GM12878 (cell line): ENCODE measurements at regions not wholly inside any gene's neighbourhood (a gene's known extent, or its start where the extent isn't known, plus 50 kb on each side); places are given as distances from the start of the nearest gene placed in this dataset.

Experiments used
- ATAC-seq: fragments of 200-7000 bp; cut with Tn5 transposase; 3 replicates; pipeline ENCODE4 v1.9.1; 2020; ENCODE audit warnings: mild to moderate bottlenecking, moderate library complexity
- BruUV-seq: library from RNA; stranded (reverse); fragments of 400-500 nt; replicated peaks from 2 replicates; lab custom pipeline; 2021; lab: Mats Ljungman, UMichigan
- CTCF ChIA-PET: fragments of 300-600 bp; sonication (Branson Sonifier 250); formaldehyde crosslinking; extraction: SDS; loops from one replicate; lab custom pipeline; 2021; ENCODE audit warnings: inconsistent platforms; lab: Yijun Ruan, JAX
- POLR2A ChIA-PET: fragments of 350-600 bp; formaldehyde crosslinking; extraction: SDS; loops from one replicate; lab custom pipeline; 2021; ENCODE audit warnings: inconsistent platforms; lab: Charles Lee
- RAD21 ChIA-PET: fragments of 300-600 bp; sonication (Branson Sonifier 250); formaldehyde crosslinking; loops from one replicate; lab custom pipeline; 2023; ENCODE audit warnings: antibody characterized with exemption; ENCODE audit not compliant: unreplicated experiment; lab: Charles Lee
- SMC1A ChIA-PET: fragments of 300-600 bp; sonication (Branson Sonifier 250); formaldehyde crosslinking; loops from one replicate; lab custom pipeline; 2023; ENCODE audit not compliant: unreplicated experiment, uncharacterized antibody; lab: Charles Lee
- DNase-seq: peaks from one replicate; pipeline ENCODE4 v3.0.0-alpha.2; 2011; ENCODE audit warnings: low read depth, low spot score
- FAIRE-seq: peaks from 3 replicates; lab custom pipeline; 2011; peaks lifted over from hg19 to GRCh38; lab: Jason Lieb, UNC
- H2AFZ ChIP-seq: 2 replicates; pipeline ENCODE4 v1.6.0; 2011; ENCODE audit warnings: low read depth, low read length, control low read depth; ENCODE audit not compliant: control insufficient read depth
- H3K27ac ChIP-seq: 2 replicates; pipeline ENCODE4 v1.5.1; 2011; ENCODE audit warnings: control low read depth; ENCODE audit not compliant: control insufficient read depth, insufficient read depth
- H3K27me3 ChIP-seq, 2 experiments: replicated peaks in 1 of 2; 2 replicates each; pipeline versions ENCODE4 v1.6.0 to v1.6.1; 2011; ENCODE audit warnings: low read length in 1 of 2; ENCODE audit not compliant: control insufficient read depth in 2 of 2, insufficient read depth in 2 of 2
- H3K36me3 ChIP-seq, 2 experiments: 2 replicates each; pipeline ENCODE4 v1.5.1; 2011; ENCODE audit warnings: low read length in 1 of 2; ENCODE audit not compliant: control insufficient read depth in 2 of 2, insufficient read depth in 2 of 2
- H3K4me1 ChIP-seq: 2 replicates; pipeline ENCODE4 v1.6.1; 2011; ENCODE audit warnings: mild to moderate bottlenecking, low read length, moderate library complexity, mixed read lengths; ENCODE audit not compliant: control insufficient read depth, insufficient read depth
- H3K4me2 ChIP-seq: 2 replicates; pipeline ENCODE4 v1.6.0; 2011; ENCODE audit warnings: control low read depth; ENCODE audit not compliant: control insufficient read depth, insufficient read depth
- H3K4me3 ChIP-seq: fragments of 200-600 bp; sonication (generic); 2 replicates; pipeline ENCODE4 v1.5.1; 2016
- H3K79me2 ChIP-seq: 2 replicates; pipeline ENCODE4 v1.6.0; 2011; ENCODE audit warnings: low read length; ENCODE audit not compliant: control insufficient read depth, insufficient read depth
- H3K9ac ChIP-seq: 2 replicates; pipeline ENCODE4 v1.8.0; 2011; ENCODE audit warnings: low read length, control low read depth, mixed read lengths; ENCODE audit not compliant: control insufficient read depth, insufficient read depth
- H3K9me3 ChIP-seq: replicated peaks from 3 replicates; pipeline ENCODE4 v1.5.1; 2011; ENCODE audit warnings: mild to moderate bottlenecking, low read length; ENCODE audit not compliant: control insufficient read depth, insufficient read depth
- H4K20me1 ChIP-seq: 2 replicates; pipeline ENCODE4 v1.6.0; 2011; ENCODE audit not compliant: control insufficient read depth, insufficient read depth
- CBFB ChIP-seq: IDR thresholded peaks from 2 replicates; pipeline ENCODE4 v1.6.1; 2016; ENCODE audit warnings: antibody characterized with exemption, low read depth
- DPF2 ChIP-seq: fragments of 450-650 bp; IDR thresholded peaks from 2 replicates; pipeline ENCODE4 v1.6.1; 2017; ENCODE audit warnings: mild to moderate bottlenecking
- ETV6 ChIP-seq, 2 experiments: fragments of 450-650 bp in 1 of 2; IDR thresholded peaks in 1 of 2; conservative IDR thresholded peaks in 1 of 2; 2 replicates each; pipeline ENCODE4 v1.6.1; 2014; ENCODE audit warnings: antibody characterized with exemption in 1 of 2, borderline replicate concordance in 1 of 2, low read depth in 1 of 2, mild to moderate bottlenecking in 1 of 2, moderate library complexity in 1 of 2
- EZH2 ChIP-seq: IDR thresholded peaks from 2 replicates; pipeline ENCODE4 v1.6.1; 2012; ENCODE audit warnings: low read depth, mild to moderate bottlenecking, control low read depth, inconsistent platforms, low read length, borderline replicate concordance; ENCODE audit not compliant: control insufficient read depth
- IKZF1 ChIP-seq: fragments of 450-650 bp; conservative IDR thresholded peaks from 2 replicates; pipeline ENCODE4 v1.6.1; 2017; ENCODE audit warnings: antibody characterized with exemption, mild to moderate bottlenecking
- IKZF2 ChIP-seq, 2 experiments: fragments of 450-650 bp; IDR thresholded peaks; 2 replicates each; pipeline ENCODE4 v1.6.1; 2017; ENCODE audit warnings: mild to moderate bottlenecking in 2 of 2, moderate library complexity in 2 of 2
- JUNB ChIP-seq: IDR thresholded peaks from 2 replicates; pipeline ENCODE4 v1.6.1; 2016; ENCODE audit warnings: antibody characterized with exemption, mild to moderate bottlenecking
- MEF2B ChIP-seq: fragments of 450-650 bp; IDR thresholded peaks from 2 replicates; pipeline ENCODE4 v1.6.1; 2018; ENCODE audit warnings: mild to moderate bottlenecking, moderate library complexity; ENCODE audit not compliant: partially characterized antibody, poor library complexity, severe bottlenecking
- MTA2 ChIP-seq: fragments of 450-650 bp; IDR thresholded peaks from 2 replicates; pipeline ENCODE4 v1.6.1; 2016; ENCODE audit warnings: low read depth, mild to moderate bottlenecking, moderate library complexity
- NR2F1 ChIP-seq: fragments of 450-650 bp; conservative IDR thresholded peaks from 2 replicates; pipeline ENCODE4 v1.6.1; 2017; ENCODE audit warnings: mild to moderate bottlenecking
- PAX5 ChIP-seq: IDR thresholded peaks from 2 replicates; pipeline ENCODE4 v1.6.1; 2011; ENCODE audit warnings: low read depth, low read length, borderline replicate concordance
- RAD21 ChIP-seq: IDR thresholded peaks from 2 replicates; pipeline ENCODE4 v1.6.1; 2011; ENCODE audit warnings: mild to moderate bottlenecking, low read depth, low read length, moderate library complexity; ENCODE audit not compliant: insufficient read depth
- RELA ChIP-seq: fragments of 450-650 bp; IDR thresholded peaks from 2 replicates; pipeline ENCODE4 v1.8.0; 2014; ENCODE audit warnings: borderline replicate concordance; ENCODE audit not compliant: partially characterized antibody
- RUNX3 ChIP-seq: IDR thresholded peaks from 2 replicates; pipeline ENCODE4 v1.6.1; 2012; ENCODE audit warnings: low read length, inconsistent platforms
- SRF ChIP-seq, 2 experiments: IDR thresholded peaks; 2 replicates each; pipeline ENCODE4 v1.6.1; 2011; ENCODE audit warnings: low read depth in 2 of 2, low read length in 2 of 2, mild to moderate bottlenecking in 1 of 2, moderate library complexity in 1 of 2
- TCF7 ChIP-seq: IDR thresholded peaks from 2 replicates; pipeline ENCODE4 v1.6.1; 2014; ENCODE audit warnings: antibody characterized with exemption, borderline replicate concordance
- ZSCAN29 ChIP-seq: fragments of 450-650 bp; IDR thresholded peaks from 2 replicates; pipeline ENCODE4 v1.6.1; 2017; ENCODE audit warnings: mild to moderate bottlenecking, moderate library complexity
- WGBS: methylation state at CpG from one replicate; pipeline ENCODE4 v1.1.6; 2016; ENCODE audit warnings: low lambda C conversion rate; ENCODE audit not compliant: insufficient replicate concordance, insufficient coverage; ENCODE audit errors: missing lambda C conversion rate; 5-methylcytosine and 5-hydroxymethylcytosine counted together
- in situ Hi-C: fragments of 300-500 bp; cut with MboI; formaldehyde crosslinking; loops from 9 replicates; pipeline ENCODE4 v1.14.3; 2018; ENCODE audit warnings: mixed read lengths
- intact Hi-C: fragments of 100-400 bp; cut with micrococcal nuclease; formaldehyde crosslinking; loops from one replicate; pipeline ENCODE4 v1.14.2; 2022; ENCODE audit not compliant: unreplicated experiment
- TF ChIP-seq, protein P1 (sequence below): fragments of 450-650 bp; IDR thresholded peaks from 2 replicates; pipeline ENCODE4 v1.6.1; 2016; ENCODE audit warnings: mild to moderate bottlenecking
- TF ChIP-seq, protein P2 (sequence below): fragments of 450-650 bp; IDR thresholded peaks from 2 replicates; pipeline ENCODE4 v1.6.1; 2018; ENCODE audit warnings: mild to moderate bottlenecking, low read depth, moderate library complexity; ENCODE audit not compliant: partially characterized antibody
- TF ChIP-seq, protein P3 (sequence below): IDR thresholded peaks from 2 replicates; pipeline ENCODE4 v1.6.1; 2011; ENCODE audit warnings: borderline replicate concordance, low read depth, mild to moderate bottlenecking, moderate library complexity, low read length; ENCODE audit not compliant: insufficient read depth, poor library complexity, severe bottlenecking

DNA sequence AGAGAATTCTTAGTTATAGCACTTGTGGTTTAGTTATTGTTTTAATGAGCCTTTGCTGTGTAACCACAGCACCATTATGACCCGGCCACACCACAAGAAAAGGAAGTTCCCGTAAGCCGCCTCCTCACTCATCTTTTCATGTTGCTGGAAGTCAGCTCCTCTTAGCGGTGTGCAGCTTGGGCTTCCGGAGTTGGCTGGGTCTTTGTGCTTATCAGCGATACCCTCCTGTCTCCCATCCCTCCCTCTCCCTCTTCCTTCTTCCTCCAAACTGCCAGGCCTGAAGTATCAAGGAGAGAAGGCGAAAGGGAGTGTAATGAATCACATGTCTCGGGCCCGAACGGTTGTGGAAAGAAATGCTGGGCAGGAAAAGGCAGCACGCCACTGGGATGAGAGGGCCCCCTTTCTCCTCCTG, 353.5 kb downstream of the MCTP2 start:
- no peaks in the 10 kb centered on the region for H3K79me2 ChIP-seq
- H3K27me3 ChIP-seq = no peaks in the 10 kb centered on the region; a peak in 2 of 4 replicates
- ChIA-PET POLR2A (interaction anchor here (0.5 kb wide), 1 partner anchor 22 kb away, joined by 3 read pairs; no protein-coding TSS in a partner anchor), SMC1A (interaction anchor here (0.8 to 1.4 kb wide), 5 partner anchors 9 to 698 kb away, joined by 3 to 4 read pairs (median 3); no protein-coding TSS in a partner anchor), RAD21 (interaction anchor here (0.7 kb wide), 1 partner anchor 278 kb away, joined by 3 read pairs; no protein-coding TSS in a partner anchor), CTCF (interaction anchor here (1.2 to 1.8 kb wide), 2 partner anchors 10 to 86 kb away, joined by 3 to 6 read pairs; no protein-coding TSS in a partner anchor)
- ATAC-seq (peak; percentile 89), FAIRE-seq (peak; percentile 86), DNase-seq (peak; percentile 36)
- H3K4me3 ChIP-seq = no peak overlapping the region
- no peak overlapping the region for H3K9ac ChIP-seq
- no peaks in the 10 kb centered on the region for H4K20me1 ChIP-seq
- peaks cover 17% of the 10 kb centered on the region; the same call in 1 of the 2 replicates for H3K4me1 ChIP-seq
- in situ Hi-C loops = no loop called here
- no peak overlapping the region for H3K27ac ChIP-seq
- intact Hi-C loops = loop anchor here (5.0 to 10.0 kb wide), 2 partner anchors 437 to 670 kb away; no protein-coding TSS in a partner anchor
- H2AFZ ChIP-seq = no peak overlapping the region
- no peaks in the 10 kb centered on the region for H3K9me3 ChIP-seq
- WGBS = 0% methylated on average over 11 of the region's 11 CpGs
- peak overlapping the region; percentile 49 for H3K4me2 ChIP-seq
- H3K36me3 ChIP-seq = no peaks in the 10 kb centered on the region
- no TSS peak for BruUV-seq
- no peak for TF ChIP-seq SRF (IDR thresholded peaks at IDR 0.05; ENCODE audit: low read depth in 2 of 2, low read length in 2 of 2)
- peak; percentile 94 for TF ChIP-seq RUNX3
- peak; percentile 22; the same call in 1 of the 2 replicates for TF ChIP-seq JUNB
- TF ChIP-seq RAD21 = no peak
- peak; percentile 92 for TF ChIP-seq NR2F1
- TF ChIP-seq, protein P1, sequence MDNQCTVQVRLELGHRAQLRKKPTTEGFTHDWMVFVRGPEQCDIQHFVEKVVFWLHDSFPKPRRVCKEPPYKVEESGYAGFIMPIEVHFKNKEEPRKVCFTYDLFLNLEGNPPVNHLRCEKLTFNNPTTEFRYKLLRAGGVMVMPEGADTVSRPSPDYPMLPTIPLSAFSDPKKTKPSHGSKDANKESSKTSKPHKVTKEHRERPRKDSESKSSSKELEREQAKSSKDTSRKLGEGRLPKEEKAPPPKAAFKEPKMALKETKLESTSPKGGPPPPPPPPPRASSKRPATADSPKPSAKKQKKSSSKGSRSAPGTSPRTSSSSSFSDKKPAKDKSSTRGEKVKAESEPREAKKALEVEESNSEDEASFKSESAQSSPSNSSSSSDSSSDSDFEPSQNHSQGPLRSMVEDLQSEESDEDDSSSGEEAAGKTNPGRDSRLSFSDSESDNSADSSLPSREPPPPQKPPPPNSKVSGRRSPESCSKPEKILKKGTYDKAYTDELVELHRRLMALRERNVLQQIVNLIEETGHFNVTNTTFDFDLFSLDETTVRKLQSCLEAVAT = peak; percentile 89
- TF ChIP-seq ETV6 (conservative IDR thresholded peaks at IDR 0.05 in 1 of 2, IDR thresholded peaks at IDR 0.05 in 1 of 2; ENCODE audit: borderline replicate concordance in 1 of 2, low read depth in 1 of 2) = peak in 1 of 2 experiments; percentile 55; a peak in 1 of 4 replicates
- TF ChIP-seq PAX5 = peak; percentile 44; the same call in 1 of the 2 replicates
- TF ChIP-seq TCF7 = peak; percentile 49; the same call in 1 of the 2 replicates
- TF ChIP-seq CBFB = peak; percentile 31; the same call in 1 of the 2 replicates
- peak; percentile 99 for TF ChIP-seq MTA2
- peak; percentile 84 for TF ChIP-seq DPF2
- no peak for TF ChIP-seq ZSCAN29
- TF ChIP-seq, protein P2, sequence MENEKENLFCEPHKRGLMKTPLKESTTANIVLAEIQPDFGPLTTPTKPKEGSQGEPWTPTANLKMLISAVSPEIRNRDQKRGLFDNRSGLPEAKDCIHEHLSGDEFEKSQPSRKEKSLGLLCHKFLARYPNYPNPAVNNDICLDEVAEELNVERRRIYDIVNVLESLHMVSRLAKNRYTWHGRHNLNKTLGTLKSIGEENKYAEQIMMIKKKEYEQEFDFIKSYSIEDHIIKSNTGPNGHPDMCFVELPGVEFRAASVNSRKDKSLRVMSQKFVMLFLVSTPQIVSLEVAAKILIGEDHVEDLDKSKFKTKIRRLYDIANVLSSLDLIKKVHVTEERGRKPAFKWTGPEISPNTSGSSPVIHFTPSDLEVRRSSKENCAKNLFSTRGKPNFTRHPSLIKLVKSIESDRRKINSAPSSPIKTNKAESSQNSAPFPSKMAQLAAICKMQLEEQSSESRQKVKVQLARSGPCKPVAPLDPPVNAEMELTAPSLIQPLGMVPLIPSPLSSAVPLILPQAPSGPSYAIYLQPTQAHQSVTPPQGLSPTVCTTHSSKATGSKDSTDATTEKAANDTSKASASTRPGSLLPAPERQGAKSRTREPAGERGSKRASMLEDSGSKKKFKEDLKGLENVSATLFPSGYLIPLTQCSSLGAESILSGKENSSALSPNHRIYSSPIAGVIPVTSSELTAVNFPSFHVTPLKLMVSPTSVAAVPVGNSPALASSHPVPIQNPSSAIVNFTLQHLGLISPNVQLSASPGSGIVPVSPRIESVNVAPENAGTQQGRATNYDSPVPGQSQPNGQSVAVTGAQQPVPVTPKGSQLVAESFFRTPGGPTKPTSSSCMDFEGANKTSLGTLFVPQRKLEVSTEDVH = no peak
- TF ChIP-seq RELA = no peak
- TF ChIP-seq, protein P3, sequence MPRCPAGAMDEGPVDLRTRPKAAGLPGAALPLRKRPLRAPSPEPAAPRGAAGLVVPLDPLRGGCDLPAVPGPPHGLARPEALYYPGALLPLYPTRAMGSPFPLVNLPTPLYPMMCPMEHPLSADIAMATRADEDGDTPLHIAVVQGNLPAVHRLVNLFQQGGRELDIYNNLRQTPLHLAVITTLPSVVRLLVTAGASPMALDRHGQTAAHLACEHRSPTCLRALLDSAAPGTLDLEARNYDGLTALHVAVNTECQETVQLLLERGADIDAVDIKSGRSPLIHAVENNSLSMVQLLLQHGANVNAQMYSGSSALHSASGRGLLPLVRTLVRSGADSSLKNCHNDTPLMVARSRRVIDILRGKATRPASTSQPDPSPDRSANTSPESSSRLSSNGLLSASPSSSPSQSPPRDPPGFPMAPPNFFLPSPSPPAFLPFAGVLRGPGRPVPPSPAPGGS = no peak
- peak; percentile 85 for TF ChIP-seq IKZF1
- no peak for TF ChIP-seq EZH2
- TF ChIP-seq MEF2B = peak; percentile 49
- peak; percentile 80 to 81 for TF ChIP-seq IKZF2 (IDR thresholded peaks at IDR 0.05)
